C4-2B (cell line): ENCODE measurements at regions not wholly inside any gene's neighbourhood (a gene's known extent, or its start where the extent isn't known, plus 50 kb on each side); places are given as distances from the start of the nearest gene placed in this dataset.

Experiments
- CTCF ChIP-seq: fragments of 450-650 bp; conservative IDR thresholded peaks from 2 replicates; pipeline ENCODE4 v1.5.1; 2017; ENCODE audit warnings: mild to moderate bottlenecking
- ZFX ChIP-seq: fragments of 450-650 bp; IDR thresholded peaks from 2 replicates; pipeline ENCODE4 v1.6.1; 2017

GRCh38 chr21:38982096-38982495, 176.4 kb downstream of the ETS2 start:
- no peak for TF ChIP-seq CTCF
- no peak for TF ChIP-seq ZFX
